GM13976 (cell line): ENCODE measurements at regions not wholly inside any gene's neighbourhood (a gene's known extent, or its start where the extent isn't known, plus 50 kb on each side); places are given as distances from the start of the nearest gene placed in this dataset.

Source experiments
- DNase-seq: peaks from one replicate; pipeline ENCODE4 v3.0.0; 2012; ENCODE audit warnings: low spot score
- in situ Hi-C: fragments of 300-500 bp; cut with MboI; formaldehyde crosslinking; loops from one replicate; pipeline ENCODE4 v1.12.0; 2022; ENCODE audit warnings: low sequenced_read_pairs, mixed read lengths, inconsistent platforms; ENCODE audit not compliant: unreplicated experiment
- TF ChIP-seq, protein P1 (sequence below): IDR thresholded peaks from 2 replicates; pipeline ENCODE4 v1.5.1; 2012; ENCODE audit warnings: borderline replicate concordance, mild to moderate bottlenecking; ENCODE audit not compliant: insufficient read depth; ENCODE audit errors: extremely low read depth, missing control alignments, control extremely low read depth

DNA sequence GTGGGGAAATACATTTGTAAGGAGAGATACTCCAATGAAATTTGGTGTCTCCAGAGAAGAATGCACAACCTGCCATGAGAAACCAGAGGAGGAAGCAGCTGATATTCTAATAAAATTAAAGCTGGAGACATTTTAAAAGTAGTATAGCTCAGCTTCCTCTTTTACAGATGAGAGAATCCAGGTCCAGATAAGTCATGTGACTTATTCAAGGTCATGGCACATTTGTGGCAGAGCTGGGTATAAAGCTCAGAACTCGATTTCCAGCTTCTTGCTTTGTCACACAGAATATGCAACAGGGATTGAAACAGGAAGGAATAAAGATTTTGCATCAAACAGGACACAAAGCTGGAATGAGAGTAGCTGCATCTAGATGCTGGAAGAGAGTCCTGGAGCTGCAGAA is 174.8 kb downstream of the EMP1 start:
- TF ChIP-seq, protein P1, sequence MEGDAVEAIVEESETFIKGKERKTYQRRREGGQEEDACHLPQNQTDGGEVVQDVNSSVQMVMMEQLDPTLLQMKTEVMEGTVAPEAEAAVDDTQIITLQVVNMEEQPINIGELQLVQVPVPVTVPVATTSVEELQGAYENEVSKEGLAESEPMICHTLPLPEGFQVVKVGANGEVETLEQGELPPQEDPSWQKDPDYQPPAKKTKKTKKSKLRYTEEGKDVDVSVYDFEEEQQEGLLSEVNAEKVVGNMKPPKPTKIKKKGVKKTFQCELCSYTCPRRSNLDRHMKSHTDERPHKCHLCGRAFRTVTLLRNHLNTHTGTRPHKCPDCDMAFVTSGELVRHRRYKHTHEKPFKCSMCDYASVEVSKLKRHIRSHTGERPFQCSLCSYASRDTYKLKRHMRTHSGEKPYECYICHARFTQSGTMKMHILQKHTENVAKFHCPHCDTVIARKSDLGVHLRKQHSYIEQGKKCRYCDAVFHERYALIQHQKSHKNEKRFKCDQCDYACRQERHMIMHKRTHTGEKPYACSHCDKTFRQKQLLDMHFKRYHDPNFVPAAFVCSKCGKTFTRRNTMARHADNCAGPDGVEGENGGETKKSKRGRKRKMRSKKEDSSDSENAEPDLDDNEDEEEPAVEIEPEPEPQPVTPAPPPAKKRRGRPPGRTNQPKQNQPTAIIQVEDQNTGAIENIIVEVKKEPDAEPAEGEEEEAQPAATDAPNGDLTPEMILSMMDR, result no peak
- in situ Hi-C loops, result no loop called here
- DNase-seq, result no peak

DNA sequence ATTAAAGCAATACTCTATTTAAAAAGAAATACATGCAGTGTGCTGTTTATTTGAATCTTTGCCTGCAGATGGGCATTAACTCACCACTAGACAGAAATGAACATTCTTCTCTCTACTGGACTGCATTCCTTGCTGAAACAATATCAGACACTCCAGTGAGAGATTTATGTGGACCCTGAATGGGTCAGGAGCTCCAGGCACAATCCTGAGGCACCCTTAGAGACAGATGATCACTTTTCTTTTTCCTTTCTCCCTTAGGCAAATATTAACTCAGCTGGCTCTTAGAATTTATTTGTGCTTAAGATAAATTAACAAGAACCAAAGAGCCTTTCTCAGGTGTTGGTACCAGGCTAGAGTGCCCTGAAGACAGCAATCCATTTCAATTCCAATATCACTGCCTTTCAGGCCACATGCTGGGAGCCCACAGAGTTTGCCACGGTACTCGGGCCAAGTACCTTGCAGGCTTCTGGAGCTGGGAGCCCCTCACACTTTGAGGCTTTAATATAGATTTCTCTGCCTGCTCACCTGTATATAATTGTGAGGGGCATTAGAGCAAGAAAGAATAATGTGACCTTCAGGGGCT is 173.0 kb downstream of the EMP1 start:
- TF ChIP-seq, protein P1, result no peak
- in situ Hi-C loops, result loop anchor here (10.0 kb wide), 1 partner anchor 285 kb away; no protein-coding TSS in a partner anchor

DNA sequence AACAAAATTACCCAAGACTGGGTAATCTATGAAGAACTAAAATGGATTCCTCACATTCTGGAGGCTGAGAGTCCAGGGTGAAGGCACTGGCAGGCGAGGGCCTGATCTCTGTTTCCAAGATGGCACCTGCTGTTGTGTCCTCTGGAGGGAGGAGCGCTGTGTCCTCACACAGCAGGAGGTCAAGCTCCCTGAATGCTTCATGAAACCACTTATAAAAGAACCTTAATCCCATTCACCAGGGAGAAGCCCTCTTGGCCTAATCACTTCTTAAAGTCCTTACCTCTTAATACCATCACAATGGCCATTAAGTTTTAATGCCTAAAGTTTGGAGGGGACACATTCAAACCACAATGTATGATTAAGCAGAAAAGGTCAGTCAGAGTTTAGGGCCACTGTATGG is 172.4 kb downstream of the EMP1 start:
- DNase-seq, result no peak
- in situ Hi-C loops, result loop anchor here (10.0 kb wide), 1 partner anchor 286 kb away; no protein-coding TSS in a partner anchor
- TF ChIP-seq, protein P1, result no peak

More for the DNA sequence above, 173.0 kb downstream of the EMP1 start:
- no peak for DNase-seq

DNA sequence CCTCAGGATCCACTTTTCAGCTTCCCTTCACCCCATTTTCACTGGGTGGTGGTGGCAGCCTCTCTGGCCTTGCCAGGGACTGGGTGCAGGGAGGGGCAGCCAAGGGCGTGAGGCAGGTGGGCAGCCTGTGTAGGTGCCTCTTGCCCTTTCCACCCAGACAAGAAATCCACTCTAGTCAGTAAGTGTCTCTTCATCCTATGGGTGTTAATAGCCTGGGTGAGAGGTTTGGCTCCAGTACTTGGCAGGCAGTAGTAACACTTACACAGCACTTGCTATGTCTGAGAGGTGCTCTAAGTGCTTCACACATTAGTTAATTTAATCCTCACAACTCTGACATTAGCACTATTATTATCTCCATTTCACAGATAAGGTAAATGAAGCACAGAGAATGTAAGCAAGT is 171.9 kb downstream of the EMP1 start:
- TF ChIP-seq, protein P1, result no peak
- no peak for DNase-seq
- in situ Hi-C loops, result loop anchor here (10.0 kb wide), 1 partner anchor 286 kb away; no protein-coding TSS in a partner anchor

DNA sequence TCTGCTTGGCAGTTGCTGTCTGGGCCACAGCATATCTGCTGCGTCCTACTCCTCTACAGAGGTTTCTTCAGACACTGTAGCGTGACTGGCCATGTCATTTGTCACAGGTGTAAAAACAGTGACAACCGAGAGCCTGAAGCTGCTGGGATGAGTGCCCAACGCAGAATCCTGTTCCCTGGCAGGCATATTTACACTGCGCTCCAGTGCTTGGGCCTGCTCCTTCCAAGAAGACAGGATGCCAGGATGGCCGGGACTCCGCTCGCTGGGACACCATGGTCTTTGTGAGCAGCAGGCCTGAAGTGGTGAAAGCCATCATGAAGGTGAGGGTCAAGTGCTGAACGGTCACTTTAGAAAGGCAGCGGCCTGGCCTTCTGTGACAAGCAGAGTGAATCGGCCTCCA is 171.4 kb downstream of the EMP1 start:
- in situ Hi-C loops, result loop anchor here (10.0 kb wide), 1 partner anchor 287 kb away; no protein-coding TSS in a partner anchor
- TF ChIP-seq, protein P1, result no peak
- DNase-seq, result no peak

DNA sequence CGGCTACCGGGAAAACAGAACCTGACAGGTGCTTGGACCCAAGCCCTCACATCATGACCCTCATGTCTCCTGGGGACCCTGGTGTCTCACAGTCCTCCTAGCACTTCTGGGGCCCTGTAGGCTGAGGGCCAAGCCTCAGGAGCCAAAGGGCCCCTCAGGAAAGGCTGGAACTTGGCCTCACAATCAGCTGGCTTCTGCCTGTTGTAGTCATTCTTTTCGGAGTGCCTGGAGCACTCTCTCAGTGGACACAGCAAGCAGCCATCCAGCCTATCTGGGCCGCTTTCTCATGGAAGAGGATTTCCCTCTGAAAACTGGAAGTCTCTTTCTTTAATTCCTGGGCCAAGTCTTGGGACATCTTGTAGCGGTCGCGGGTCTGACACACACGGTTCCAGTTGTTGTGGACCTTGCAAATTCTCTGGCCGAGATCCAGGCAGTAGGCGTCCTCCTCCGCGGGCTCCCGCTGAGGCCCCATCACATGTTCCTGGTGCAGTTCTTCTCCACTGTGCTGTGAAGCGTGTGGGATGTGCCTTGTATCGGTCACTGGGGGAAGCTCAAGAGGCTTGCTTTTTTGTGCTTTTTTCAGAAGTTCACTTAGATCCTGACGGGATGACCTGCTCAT is 169.3 kb downstream of the EMP1 start:
- no peak for DNase-seq
- in situ Hi-C loops, result loop anchor here (10.0 kb wide), 1 partner anchor 289 kb away; no protein-coding TSS in a partner anchor
- TF ChIP-seq, protein P1, result no peak
